Stimulated activated CD4-positive, alpha-beta T cell treated with anti-CD3 and anti-CD28 coated beads, Interleukin-4, amount 100 ng/mL, for 24 hours (primary cell): ENCODE measurements at regions not wholly inside any gene's neighbourhood (a gene's known extent, or its start where the extent isn't known, plus 50 kb on each side); places are given as distances from the start of the nearest gene placed in this dataset.

Experiments
- DNase-seq: peaks from one replicate; pipeline ENCODE4 v3.0.0-alpha.2; 2020

DNA sequence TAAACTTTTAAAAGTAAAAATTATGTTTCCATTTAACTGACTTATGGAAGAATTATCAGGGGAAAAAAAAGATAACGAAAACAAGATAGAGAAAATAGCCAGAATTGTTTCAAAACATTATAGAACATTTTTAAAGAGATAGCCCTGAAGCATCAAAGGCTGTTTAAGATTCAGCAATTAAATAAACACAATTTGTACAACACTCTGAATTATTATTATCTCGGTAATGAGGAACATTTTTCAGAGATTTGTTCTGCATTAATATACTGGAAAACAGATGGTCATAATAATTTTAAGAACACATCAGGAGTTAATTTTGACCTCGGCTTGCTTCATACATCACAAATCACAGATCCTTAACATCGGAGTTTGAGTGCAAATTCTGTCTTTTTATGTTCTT is 643.8 kb downstream of the SORCS1 start:
- no peak for DNase-seq

DNA sequence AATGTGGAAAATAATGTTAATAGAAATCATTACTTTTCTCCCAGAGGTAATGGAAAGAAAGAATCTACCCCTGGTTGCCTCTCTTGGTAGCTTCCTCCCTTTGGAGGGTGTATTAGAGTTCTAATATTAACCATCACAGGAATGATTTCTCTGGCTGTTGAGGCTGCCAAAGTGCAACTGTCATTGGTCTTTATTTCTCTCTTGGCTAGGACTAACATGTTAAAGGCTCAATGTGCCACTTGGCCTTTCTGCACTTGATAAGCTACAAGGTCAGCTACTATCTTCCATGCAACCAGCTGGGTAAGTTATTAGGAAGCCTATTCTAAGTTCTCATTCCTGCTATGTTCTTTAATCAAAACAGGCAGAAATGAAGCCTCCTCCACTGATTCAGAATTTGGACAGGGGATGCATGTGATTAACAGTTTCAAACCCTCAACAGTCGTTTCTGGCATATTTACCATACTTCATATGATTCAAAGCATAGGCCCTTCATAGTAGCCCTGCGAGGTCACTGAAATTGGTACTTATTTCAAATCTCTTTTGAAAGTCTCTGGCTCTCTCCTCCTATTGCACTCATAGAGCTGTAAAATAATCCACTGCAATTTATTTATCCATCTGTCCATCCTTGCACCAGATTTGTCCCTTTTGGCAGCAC is 645.0 kb downstream of the SORCS1 start:
- no peak for DNase-seq

DNA sequence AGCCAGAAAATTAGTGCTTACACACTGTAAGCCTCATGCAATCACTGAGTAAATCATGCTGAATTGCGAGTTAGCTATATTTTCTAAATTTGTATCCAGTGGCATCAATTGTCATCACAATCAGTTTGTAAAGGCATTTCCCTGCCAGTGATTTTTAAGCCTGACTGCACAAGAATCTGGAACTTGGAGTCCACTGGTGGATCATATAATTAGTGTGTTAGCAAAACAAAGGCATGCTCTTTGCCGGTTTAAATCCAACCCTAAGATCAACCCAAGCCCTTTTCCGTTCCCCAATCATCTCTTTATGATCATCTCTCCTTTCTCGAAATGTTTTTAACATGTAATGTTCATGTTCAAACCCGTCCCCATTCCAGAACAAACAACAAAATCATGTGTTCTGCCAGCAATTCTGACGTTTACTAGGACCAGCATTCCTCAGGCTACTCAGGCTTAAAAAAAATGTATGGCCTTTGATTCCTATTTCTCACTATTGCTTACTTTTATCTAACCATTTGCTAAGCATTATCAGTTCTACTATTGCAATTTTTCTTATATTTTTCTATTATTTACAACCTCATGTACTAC is 649.2 kb downstream of the SORCS1 start:
- DNase-seq: no peak

DNA sequence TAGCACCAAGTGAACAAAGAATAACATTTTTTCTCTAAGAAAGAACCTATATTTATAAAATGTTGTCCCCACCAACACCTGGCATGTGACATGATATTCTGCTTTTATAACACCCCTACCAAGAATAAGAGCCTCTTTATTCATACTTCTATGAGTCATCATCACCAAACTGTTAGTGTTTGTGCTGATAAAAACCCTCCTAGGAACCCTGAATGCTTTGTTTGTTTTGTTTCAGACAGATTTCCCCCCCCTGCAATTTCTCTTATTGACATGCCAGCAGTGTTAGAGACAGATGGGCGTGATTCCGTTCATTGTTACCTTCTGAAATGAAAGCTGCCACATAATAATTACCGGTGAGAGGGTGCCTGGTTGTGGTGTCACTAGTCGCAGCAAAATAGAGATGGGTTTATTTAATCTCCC is 651.1 kb downstream of the SORCS1 start:
- no peak for DNase-seq

DNA sequence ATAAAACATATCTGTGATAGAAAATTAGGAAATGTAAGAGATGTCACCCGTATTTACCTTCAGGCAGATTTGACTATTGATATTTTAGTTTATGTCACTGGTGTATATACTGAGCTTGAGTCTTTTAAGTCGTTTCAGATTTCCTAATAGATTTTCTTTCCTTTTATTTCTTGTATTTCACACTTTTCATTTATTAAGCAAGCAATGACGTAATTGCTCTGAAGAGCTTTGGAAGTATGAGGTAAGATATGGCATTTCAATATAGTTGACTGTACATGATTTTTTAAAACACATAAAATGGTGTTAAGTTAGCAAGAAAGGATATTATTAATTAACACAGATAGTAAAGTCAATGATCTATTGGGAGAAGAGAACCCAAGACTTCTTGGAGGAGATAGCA is 652.6 kb downstream of the SORCS1 start:
- no peak for DNase-seq

DNA sequence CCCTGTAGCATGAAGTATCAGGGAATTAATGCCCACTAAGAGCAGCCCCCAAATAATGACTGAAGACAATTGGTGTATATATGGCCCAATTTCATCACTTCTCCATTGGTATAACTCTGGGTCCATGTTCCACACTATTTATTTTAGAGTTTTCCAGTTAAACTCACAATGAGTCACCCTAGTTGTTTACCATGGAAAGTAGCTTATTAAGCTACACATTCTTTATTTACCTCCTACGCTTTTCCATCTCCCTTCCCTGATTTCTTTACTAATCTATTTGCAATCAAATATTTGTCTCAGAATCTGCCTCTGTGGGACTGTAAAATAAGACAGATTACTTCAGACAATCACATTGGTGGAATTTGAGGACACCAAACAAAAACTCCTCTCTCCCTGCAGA is 655.6 kb downstream of the SORCS1 start:
- no peak for DNase-seq

DNA sequence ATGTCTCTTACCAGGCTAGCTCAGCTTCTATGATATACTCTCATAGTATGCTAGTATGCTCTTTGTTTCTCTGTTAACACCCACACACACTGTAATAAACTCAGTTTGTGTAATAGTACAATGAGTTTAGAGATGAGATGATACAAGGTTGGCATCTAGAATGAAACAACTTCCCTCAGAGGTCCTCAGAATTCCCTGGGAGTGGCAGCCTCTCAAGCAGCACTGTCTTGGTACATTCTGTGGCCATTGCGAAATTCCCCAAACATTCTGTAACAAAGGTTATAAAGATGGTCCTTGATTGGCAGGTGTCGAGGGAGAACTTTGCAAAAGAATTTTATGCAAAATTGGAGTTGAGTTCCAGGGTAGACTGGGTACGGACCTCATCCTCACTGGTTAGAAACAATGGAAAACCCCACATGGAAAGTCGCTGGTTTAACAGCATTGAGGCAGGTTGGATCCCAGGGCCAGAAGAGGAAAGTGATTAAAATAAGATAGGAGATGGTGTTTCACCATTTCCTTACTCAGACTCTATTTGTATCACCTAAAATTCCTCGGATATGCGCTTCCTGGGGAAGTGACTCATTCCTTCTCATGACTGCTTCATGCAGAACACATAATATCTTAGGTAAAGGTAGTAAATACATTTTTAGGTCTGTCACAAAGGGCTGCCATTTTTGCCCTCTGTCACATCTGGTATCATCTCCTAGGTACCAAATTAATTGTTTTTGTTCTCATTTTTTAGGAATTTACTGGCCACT is 657.8 kb downstream of the SORCS1 start:
- DNase-seq: no peak

DNA sequence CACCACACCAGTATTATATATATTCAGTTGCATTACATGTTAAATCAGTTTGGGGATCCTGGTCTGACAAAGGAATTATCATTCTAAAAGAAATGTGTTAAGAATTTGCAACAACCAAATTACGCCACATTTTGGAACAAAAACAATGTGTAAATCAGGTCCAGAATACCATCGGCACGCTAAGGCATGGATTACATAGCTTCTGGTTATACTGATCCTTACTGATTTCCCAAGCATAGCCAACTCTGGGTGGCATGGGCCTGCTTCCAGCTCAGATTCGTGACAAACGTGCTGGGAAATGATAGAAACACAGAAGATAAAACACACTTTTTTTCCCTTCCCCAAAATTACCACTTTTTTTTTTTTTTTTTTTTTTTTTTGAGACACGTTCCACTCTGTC is 660.0 kb downstream of the SORCS1 start:
- DNase-seq: no peak

DNA sequence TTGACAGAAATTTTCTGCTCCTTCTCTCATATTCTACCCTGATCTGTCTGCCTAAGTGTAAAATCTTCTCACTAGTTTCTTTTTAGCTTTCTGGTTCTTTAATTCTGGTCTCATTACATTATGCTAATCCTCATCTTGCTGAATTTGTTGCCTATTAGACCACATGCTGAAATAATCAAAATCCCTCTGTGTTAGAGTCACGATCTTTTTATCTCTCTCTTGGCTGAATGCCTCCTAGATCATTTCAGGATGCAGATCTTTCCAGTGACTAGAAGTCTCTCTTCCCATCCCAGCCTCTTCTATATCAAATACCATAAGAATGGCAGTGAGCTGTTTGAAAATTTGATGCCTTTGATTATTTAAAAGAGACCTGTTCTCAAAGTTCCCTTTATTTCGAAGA is 661.9 kb downstream of the SORCS1 start:
- no peak for DNase-seq

DNA sequence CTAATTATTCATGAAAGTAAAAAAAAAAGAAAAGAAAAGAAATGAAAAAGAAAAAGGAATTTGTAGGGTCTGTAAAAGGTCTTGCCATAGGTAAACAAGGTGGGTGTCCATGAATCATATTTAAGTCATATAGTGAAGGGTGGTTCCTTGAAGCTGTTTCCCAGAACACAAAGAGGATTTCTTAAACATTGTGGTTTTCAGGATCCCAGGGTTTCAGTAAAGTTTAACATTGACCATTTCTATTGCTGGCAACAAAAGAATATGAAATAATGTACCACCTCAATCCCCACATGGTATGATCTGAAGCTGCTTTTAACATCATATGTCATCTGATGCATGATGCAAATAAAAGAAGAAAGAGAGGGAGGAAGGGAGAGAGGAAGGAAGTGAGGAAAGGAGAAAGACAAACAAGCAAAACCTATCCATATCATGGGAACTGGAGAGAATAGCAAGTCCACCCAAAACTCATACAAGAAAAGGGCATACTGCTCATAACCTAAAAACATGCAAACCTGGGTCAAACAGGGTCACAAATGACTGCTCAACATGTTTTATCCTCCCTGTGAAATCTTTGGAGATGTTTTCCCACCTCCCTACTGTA is 663.5 kb downstream of the SORCS1 start:
- DNase-seq: no peak

DNA sequence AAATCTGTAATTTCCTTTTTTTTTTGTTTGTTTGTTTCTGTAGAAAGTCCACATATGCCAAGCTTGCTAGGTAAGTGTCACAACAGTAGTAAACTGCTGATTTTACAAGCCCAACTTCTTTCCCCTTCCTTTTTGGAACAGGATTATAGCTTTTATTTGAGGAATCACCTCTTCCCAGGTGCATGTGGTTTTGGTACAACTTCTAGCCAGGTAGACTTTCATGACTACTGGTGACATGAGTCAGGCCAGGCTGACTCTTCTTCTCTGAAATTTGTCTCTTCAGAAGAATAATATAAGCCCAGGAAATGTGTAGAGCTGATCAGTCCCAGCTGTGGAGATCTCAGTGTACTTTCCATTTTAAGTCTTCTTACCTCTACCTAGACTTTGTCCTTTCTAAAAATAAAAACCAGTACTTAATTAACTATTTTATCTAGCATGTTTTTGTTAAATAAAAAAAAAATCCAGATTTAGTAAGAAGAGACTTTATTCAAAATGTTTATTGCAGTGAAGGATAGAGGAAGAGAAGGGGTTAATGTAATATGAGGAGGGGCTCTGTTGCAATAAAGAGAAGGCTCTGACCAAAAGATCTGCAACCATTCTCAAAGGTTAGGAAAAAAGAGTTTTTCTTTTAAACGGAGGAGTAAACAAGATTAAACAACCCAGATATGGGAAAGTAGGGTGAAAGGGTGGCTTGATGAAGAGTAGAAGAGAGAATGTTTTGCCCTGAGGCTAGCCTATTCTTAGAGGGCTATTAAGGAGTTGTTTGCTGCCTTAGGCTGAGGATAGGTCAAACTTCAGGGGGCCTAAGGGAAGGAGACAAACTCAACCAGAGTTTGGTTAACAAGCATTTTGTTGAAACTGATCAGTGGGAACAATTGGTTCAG is 664.2 kb downstream of the SORCS1 start:
- DNase-seq: no peak

DNA sequence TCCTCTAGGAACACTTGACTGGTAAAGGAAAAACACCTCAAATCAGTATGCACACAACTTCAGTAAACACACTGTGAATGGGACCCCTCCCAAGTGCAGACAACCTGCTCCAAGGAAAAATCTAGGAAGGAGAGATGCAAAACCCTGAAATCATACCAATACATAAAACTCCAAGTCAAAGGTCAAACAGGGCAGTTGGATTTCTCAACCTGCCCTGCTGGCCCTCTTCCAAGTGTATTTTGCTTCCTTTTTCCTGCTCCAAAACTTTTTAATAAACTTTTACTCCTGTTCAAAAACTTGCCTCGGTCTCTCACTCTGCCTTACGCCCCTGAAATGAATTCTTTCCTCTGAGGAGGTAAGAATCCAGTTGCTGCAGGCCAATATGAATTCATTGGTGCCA is 665.1 kb downstream of the SORCS1 start:
- DNase-seq: no peak

DNA sequence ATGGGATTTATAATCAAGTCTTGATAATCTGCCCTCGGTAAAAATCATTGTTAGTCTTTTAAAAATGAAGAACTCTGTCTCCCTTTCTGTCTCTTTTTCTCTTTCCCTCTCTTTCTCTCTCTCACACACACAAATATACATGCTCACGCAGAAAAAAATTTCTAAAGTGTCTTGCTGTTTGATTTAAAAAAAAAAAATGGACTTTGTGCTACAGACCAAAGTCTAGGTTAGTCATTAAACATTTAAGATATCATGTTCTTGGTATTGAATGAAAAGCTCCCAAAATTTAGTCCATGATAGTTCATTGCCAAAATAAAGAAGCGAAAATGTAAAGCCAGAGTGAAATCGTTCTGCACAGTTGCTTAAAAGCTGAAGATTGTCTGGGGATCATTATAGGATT is 665.8 kb downstream of the SORCS1 start:
- no peak for DNase-seq

DNA sequence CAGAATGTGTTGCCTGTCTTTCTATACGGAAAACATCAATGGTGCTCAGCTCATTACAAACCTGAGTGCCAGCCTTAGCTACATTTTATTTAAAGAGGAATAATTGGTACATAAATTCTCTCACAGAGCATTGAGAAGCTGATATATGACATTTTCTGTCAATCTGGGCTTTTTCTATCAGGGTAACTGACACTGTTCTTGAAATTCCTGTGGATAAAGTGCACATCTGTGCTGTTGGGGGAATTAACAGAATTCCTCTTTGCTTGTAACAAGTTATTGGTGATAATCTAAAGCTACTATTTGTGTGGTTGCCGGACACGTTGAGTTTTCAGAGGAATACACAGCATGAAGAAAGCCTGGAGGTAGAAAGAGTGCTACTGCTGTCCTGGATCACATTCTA is 668.6 kb downstream of the SORCS1 start:
- no peak for DNase-seq

DNA sequence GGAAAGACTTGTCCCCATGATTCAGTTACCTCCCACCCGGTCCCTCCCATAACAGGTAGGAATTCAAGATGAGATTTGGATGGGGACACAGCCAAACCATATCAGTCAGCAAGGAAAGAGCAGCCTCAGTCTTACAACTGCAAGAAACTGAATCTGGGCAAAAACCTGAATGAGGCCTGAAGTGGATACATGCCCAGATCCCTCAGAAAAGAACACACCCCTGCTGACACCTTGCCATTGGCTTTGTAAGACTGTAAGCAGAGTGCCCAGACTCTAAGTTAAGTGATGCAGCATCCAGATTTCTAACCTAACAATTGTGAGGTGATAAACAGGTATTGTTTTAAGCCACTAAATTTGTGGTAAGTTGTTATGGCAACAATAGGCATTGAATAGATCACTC is 670.8 kb downstream of the SORCS1 start:
- DNase-seq: no peak

DNA sequence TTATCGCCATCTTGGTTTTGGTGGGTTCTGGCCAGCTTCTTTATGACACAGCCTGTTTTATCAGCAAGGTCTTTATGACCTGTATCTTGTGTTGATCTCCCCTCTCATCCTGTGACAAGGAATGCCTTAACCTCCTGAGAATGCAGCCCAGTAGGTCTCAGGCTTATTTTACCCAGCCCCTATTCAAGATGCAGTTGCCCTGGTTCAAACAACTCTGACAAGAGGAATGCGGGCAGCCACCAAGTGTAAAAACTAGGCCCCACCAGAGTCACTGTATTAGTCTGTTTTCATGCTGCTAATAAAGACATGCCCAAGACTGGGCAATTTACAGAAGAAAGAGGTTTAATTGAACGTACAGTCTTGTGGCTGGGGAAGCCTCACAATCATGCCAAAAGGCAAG is 671.3 kb downstream of the SORCS1 start:
- no peak for DNase-seq

DNA sequence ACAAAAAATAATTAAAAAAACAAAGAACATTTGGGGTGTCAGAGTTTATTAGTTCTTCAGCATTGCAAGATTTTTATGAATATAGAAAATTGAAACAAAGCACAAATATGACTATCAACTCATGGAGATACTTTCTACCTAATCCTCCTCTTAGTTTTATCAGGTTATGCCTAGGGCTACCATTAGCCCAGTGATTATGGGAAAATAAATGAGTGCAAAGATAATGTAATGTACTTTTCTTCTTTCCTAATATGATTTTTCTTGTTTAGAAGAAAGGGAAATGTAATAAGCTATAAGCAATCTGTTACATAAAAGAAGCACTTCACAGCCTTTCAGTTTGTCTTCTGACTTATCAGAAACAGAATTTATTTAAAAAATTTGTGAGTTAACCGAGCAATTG is 676.8 kb downstream of the SORCS1 start:
- DNase-seq: no peak

DNA sequence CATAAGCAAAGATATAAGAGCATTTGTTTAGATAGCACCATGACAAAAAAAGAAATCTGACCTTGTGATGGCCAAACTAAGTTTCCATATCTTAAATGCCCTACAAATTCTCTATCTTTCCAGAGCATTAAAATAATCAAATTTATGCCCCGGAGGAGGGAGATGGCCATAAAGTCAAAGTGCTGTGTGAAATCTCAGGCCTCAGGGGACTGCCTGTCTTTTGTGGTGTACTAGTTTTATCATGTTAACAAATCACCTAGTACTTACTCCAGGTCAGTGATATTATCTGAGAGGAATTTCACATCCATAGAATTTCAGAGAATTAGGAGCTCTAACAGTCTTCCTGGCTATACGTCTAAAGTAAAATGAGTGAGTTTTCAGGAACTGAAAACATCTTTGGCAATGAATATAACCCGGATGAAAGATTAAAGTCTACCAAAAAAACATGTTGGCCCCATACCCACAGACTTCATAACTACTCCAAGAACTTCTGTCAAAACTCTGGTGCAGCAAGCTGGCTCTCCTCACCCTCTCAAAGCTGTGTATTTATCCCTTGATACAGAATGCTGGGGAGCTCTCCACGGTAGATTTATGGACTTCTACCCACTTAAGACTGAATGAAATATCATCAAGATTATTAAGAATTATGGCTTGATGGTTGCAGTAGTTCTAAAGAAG is 682.8 kb downstream of the SORCS1 start:
- no peak for DNase-seq

DNA sequence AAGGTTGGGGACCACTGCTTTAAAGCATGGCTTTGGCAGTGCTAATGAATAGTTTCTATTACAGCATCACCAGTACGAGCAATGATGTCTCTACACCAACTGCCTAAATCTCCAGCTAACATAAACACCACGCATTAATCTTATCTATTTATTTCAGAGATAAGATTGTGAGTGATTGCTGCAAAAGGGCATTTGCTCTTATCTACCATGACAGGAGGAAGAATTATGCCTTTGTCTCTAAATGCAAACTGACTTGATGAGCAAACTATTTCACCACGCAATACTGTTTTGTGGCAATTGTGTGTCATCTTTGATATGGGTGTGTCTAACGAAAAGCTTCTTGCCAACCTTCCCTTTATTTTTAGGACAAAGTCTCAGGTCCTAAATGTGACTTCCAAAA is 684.9 kb downstream of the SORCS1 start:
- no peak for DNase-seq

DNA sequence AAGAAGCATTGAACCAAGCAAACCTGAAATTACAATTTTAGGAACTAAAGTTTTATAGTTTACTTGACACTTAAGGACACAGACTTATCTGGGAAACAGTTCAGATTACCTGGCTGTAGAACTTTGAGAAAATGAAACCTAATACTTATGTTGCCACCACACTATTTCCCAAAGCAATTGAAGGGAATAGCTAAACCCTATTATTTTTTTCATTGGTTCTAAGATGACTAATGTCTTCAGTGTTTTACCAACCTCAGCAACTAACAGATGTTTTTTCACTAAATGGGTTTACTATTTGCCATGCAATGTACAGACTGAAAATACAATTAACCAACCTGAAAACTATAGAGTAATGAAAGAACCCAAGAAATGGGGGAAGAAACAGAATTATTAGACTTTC is 689.6 kb downstream of the SORCS1 start:
- no peak for DNase-seq

DNA sequence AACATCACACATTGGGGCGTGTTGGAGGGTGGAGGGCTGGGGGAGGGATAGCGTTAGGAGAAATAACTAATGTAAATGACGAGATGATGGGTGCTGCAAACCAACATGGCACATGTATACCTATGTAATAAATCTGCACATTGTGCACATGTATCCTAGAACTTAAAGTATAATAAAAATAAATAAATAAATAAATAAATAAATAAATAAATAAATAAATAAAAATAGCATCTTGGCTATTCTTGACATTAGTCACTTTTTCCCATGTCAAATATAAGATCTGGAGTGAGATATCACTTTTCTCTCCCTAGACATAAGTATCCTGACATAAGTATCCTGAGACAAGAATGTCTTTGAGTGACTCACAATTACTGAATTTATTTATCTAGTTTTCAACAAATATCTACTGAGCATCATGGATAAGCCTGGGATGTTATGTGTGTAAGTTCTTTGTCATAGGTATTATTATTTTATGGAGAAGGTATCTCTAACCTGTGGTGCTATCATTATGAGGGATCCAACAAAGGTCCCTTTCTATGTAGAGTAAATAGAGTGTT is 691.3 kb downstream of the SORCS1 start:
- DNase-seq: no peak

DNA sequence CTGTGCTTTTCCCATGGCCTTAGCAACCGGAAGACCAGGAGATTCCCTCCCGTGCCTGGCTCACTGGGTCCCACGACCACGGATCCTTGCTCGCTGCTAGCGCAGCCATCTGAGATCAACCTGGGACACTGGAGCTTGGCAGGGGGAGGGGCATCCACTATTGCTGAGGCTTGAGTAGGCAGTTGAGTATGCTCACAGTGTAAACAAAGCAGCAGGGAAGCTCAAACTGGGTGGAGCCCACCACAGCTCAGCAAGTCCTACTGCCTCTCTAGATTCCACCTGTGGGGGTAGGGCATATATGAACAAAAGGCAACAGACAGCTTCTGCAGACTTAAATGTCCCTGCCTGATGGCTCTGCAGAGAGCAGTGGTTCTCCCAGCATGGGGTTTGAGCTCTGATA is 697.0 kb downstream of the SORCS1 start:
- DNase-seq: no peak
